HCT116 (cell line): ENCODE measurements at regions not wholly inside any gene's neighbourhood (a gene's known extent, or its start where the extent isn't known, plus 50 kb on each side); places are given as distances from the start of the nearest gene placed in this dataset.

Experiments
- ELF1 ChIP-seq: IDR thresholded peaks from 2 replicates; pipeline ENCODE4 v1.6.1; 2012; ENCODE audit warnings: low read depth, borderline replicate concordance
- YY1 ChIP-seq: IDR thresholded peaks from 2 replicates; pipeline ENCODE4 v1.6.1; 2011; ENCODE audit warnings: low read length, low read depth, moderate library complexity, mild to moderate bottlenecking; ENCODE audit not compliant: insufficient replicate concordance; ENCODE audit errors: extremely low read depth
- TF ChIP-seq, protein P1 (sequence below), 3 experiments: fragments of 200-600 bp in 1 of 3; sonication (generic) in 1 of 3; IDR thresholded peaks in 2 of 3; conservative IDR thresholded peaks in 1 of 3; 2 replicates each; pipeline ENCODE4 v1.5.1; 2012 to 2017; ENCODE audit warnings: low read depth in 2 of 3, low read length in 2 of 3, antibody characterized with exemption in 1 of 3, borderline replicate concordance in 1 of 3, control low read depth in 1 of 3, mild to moderate bottlenecking in 1 of 3, mixed read lengths in 1 of 3, mixed run types in 1 of 3, moderate library complexity in 1 of 3; ENCODE audit not compliant: insufficient read depth in 1 of 3

DNA sequence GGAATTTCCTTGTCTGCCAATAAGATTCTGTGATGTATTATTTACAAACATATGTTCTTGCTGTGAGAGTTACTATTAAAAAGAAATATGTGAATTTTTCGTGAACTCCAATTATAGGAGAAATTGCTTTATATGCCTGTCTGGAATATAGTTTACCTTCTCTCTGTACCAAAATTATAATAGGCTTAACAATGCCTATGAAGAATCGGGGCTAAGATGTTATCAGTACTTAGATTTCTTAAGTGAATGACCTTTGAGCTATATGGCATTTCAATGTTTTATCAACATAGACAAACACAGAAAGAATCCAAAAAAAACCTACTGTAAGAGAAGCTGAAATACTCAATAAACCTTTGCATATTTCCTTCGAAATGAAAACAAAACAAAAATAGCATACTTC is 323.1 kb upstream of the ADAMTS5 start:
- no peak for TF ChIP-seq ELF1
- TF ChIP-seq, protein P1, sequence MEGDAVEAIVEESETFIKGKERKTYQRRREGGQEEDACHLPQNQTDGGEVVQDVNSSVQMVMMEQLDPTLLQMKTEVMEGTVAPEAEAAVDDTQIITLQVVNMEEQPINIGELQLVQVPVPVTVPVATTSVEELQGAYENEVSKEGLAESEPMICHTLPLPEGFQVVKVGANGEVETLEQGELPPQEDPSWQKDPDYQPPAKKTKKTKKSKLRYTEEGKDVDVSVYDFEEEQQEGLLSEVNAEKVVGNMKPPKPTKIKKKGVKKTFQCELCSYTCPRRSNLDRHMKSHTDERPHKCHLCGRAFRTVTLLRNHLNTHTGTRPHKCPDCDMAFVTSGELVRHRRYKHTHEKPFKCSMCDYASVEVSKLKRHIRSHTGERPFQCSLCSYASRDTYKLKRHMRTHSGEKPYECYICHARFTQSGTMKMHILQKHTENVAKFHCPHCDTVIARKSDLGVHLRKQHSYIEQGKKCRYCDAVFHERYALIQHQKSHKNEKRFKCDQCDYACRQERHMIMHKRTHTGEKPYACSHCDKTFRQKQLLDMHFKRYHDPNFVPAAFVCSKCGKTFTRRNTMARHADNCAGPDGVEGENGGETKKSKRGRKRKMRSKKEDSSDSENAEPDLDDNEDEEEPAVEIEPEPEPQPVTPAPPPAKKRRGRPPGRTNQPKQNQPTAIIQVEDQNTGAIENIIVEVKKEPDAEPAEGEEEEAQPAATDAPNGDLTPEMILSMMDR (IDR thresholded peaks at IDR 0.05 in 2 of 3, conservative IDR thresholded peaks at IDR 0.05 in 1 of 3; ENCODE audit: borderline replicate concordance in 1 of 3, insufficient read depth in 1 of 3, low read depth in 2 of 3, low read length in 2 of 3), result no peak
- TF ChIP-seq YY1, result no peak
